ENCODE measurements at regions not wholly inside any gene's neighbourhood (a gene's known extent, or its start where the extent isn't known, plus 50 kb on each side); places are given as distances from the start of the nearest gene placed in this dataset.
A peak's percentile ranks its signal among the peaks of the same experiment; 100 is the strongest.

- H3K36me3 ChIP-seq = no peaks in the 10 kb centered on the region
- peaks cover 0 to 12% (median 5%) of the 10 kb centered on the region in 11 donors for H3K9me3 ChIP-seq
- DNase-seq = peak in 1 of 2 donors; percentile 33
- ATAC-seq = peak in 5 of 8 donors; percentile 61 to 89 (median 72)
- 75 to 93% methylated on average over 1 of the region's 1 CpG for WGBS, 2 donors
- H3K4me3 ChIP-seq = no peak overlapping the region
- no peak for TF ChIP-seq CTCF (IDR thresholded peaks at IDR 0.05)
- no peaks in the 10 kb centered on the region for H3K27me3 ChIP-seq
- intact Hi-C loops (cut with DNase I) = loop anchor here in 4 of 10 donors (10.0 kb wide), 4 partner anchors 160 to 850 kb away; partner anchors contain the start of gene IGFBP3 (in 1 of the 4)
- H3K27ac ChIP-seq = peak overlapping the region in 2 of 10 donors; percentile 30 to 45
- peaks cover 0 to 35% (median 18%) of the 10 kb centered on the region in 9 donors for H3K4me1 ChIP-seq
Measured at GRCh38 chr7:46774515-46774914, 807.4 kb downstream of the TNS3 start.

DNA sequence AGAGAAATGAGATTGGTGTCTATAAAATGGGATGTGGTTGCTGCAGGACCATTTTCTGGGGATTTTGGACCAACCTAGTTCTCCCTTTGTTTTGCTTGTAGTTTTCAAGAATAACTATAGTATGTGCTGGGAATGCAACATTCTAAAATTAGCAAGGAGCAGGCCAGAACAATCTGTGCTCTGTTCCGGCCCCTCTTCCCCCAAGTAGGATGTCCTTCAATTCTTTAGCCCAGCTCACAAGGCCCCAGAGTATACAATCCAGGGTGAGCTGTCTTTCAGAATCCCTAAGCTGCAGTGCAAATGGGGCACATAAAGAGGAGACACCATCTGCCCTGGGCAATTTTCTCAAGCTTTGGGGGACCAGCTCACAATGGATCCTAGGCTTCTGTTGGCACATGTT lies 809.1 kb downstream of the TNS3 start:
- Histone ChIP-seq H3K9me3 (peaks cover 0 to 21% (median 0%) of the 10 kb centered on the region in 11 donors), H3K36me3 (no peaks in the 10 kb centered on the region), H3K27ac (peak overlapping the region in 6 of 10 donors; percentile 10 to 59 (median 33)), H3K4me3 (no peak overlapping the region), H3K4me1 (peaks cover 0 to 35% (median 18%) of the 10 kb centered on the region in 9 donors), H3K27me3 (no peaks in the 10 kb centered on the region)
- no peak for DNase-seq
- no peak for TF ChIP-seq CTCF (IDR thresholded peaks at IDR 0.05)
- WGBS, 2 donors = 36 to 48% methylated on average over 1 of the region's 1 CpG
- ATAC-seq = peak; percentile 44 to 87 (median 68)
- intact Hi-C loops (cut with DNase I) = loop anchor here in 4 of 10 donors (10.0 kb wide), 4 partner anchors 162 to 848 kb away; partner anchors contain the start of gene IGFBP3 (in 1 of the 4)

DNA sequence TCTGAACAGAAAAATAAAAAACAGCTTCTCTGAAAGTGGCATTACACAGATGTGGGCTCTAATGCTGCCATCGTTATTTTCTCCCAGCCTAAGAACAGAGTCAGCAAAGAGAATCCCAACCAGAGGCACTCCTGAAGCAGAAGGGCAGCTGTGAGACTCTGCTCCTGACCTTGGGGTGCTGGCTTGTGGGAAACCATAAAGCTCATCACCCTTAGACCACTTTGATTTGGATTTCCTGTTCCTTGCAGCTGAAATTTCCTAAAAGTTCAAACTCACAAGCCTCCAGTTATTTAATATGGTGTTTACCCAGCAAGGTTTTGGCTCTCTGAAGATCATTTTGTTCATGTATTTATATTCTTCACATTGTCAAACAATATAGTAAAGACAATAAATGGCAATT lies 814.8 kb downstream of the TNS3 start:
- H3K27ac ChIP-seq = no peak overlapping the region

More for the DNA sequence above, 814.8 kb downstream of the TNS3 start:
- Histone ChIP-seq H3K4me3 (no peak overlapping the region), H3K9me3 (peaks cover 0 to 24% (median 0%) of the 10 kb centered on the region in 11 donors), H3K27me3 (no peaks in the 10 kb centered on the region), H3K4me1 (peaks cover 0 to 17% (median 6%) of the 10 kb centered on the region in 9 donors), H3K36me3 (no peaks in the 10 kb centered on the region)
- DNase-seq (no peak), ATAC-seq (no peak)
- 81 to 83% methylated on average over 1 of the region's 1 CpG for WGBS, 2 donors
- intact Hi-C loops (cut with DNase I) = no loop called here
- no peak for TF ChIP-seq CTCF (IDR thresholded peaks at IDR 0.05)
